H9 (cell line): ENCODE measurements at regions not wholly inside any gene's neighbourhood (a gene's known extent, or its start where the extent isn't known, plus 50 kb on each side); places are given as distances from the start of the nearest gene placed in this dataset.

Experiments used
- DNase-seq: peaks from one replicate; pipeline ENCODE4 v3.0.0-alpha.2; 2017
- H2AFZ ChIP-seq: one replicate; pipeline ENCODE4 v1.6.1; 2013; ENCODE audit warnings: mild to moderate bottlenecking, low read length, control low read depth, moderate library complexity
- H2AK5ac ChIP-seq: 2 replicates; pipeline ENCODE4 v1.6.1; 2013; ENCODE audit warnings: low read length, control low read depth, mixed read lengths; ENCODE audit not compliant: insufficient read length
- H2BK120ac ChIP-seq: one replicate; pipeline ENCODE4 v1.6.1; 2013; ENCODE audit warnings: low read depth, mild to moderate bottlenecking, low read length, control low read depth, inconsistent platforms; ENCODE audit not compliant: poor library complexity, severe bottlenecking
- H2BK12ac ChIP-seq: 2 replicates; pipeline ENCODE4 v1.6.1; 2013; ENCODE audit warnings: low read length, control low read depth, mixed read lengths, low read depth; ENCODE audit not compliant: insufficient read length
- H2BK15ac ChIP-seq: 2 replicates; pipeline ENCODE4 v1.6.1; 2013; ENCODE audit warnings: low read depth, low read length, control low read depth
- H2BK20ac ChIP-seq: one replicate; pipeline ENCODE4 v1.6.1; 2013; ENCODE audit warnings: low read depth, mild to moderate bottlenecking, low read length, control low read depth, inconsistent platforms; ENCODE audit not compliant: poor library complexity, severe bottlenecking
- H2BK5ac ChIP-seq: 2 replicates; pipeline ENCODE4 v1.6.1; 2013; ENCODE audit warnings: low read length, control low read depth, mixed read lengths; ENCODE audit not compliant: insufficient read length
- H3K14ac ChIP-seq: 2 replicates; pipeline ENCODE4 v1.6.1; 2013; ENCODE audit warnings: low read length, control low read depth; ENCODE audit not compliant: insufficient read depth
- H3K18ac ChIP-seq: 2 replicates; pipeline ENCODE4 v1.6.1; 2013; ENCODE audit warnings: low read depth, mild to moderate bottlenecking, mixed read lengths, low read length, control low read depth; ENCODE audit not compliant: insufficient read length
- H3K23ac ChIP-seq: 2 replicates; pipeline ENCODE4 v1.6.1; 2013; ENCODE audit warnings: low read length, control low read depth, mixed read lengths, low read depth; ENCODE audit not compliant: insufficient read length
- H3K23me2 ChIP-seq: 2 replicates; pipeline ENCODE4 v1.6.1; 2013; ENCODE audit warnings: low read depth, mild to moderate bottlenecking, mixed read lengths, low read length, control low read depth; ENCODE audit not compliant: insufficient read length, poor library complexity, severe bottlenecking
- H3K27ac ChIP-seq: 2 replicates; pipeline ENCODE4 v1.5.1; 2013; ENCODE audit warnings: low read length, control low read depth, mixed read lengths, low read depth; ENCODE audit not compliant: insufficient read length
- H3K27me3 ChIP-seq: 2 replicates; pipeline ENCODE4 v1.6.1; 2013; ENCODE audit warnings: low read length, control low read depth, inconsistent platforms; ENCODE audit not compliant: insufficient read depth
- H3K4ac ChIP-seq: 2 replicates; pipeline ENCODE4 v1.6.1; 2013; ENCODE audit warnings: low read depth, mild to moderate bottlenecking, control low read depth, inconsistent platforms, low read length, moderate library complexity
- H3K4me1 ChIP-seq: 2 replicates; pipeline ENCODE4 v1.6.1; 2013; ENCODE audit warnings: low read length, control low read depth, inconsistent platforms; ENCODE audit not compliant: insufficient read depth
- H3K4me2 ChIP-seq: 2 replicates; pipeline ENCODE4 v1.6.1; 2013; ENCODE audit warnings: low read length, control low read depth, mixed read lengths; ENCODE audit not compliant: insufficient read length, insufficient read depth
- H3K56ac ChIP-seq: 2 replicates; pipeline ENCODE4 v1.6.1; 2013; ENCODE audit warnings: low read depth, mild to moderate bottlenecking, mixed read lengths, low read length, control low read depth; ENCODE audit not compliant: insufficient read length
- H3K79me1 ChIP-seq: 2 replicates; pipeline ENCODE4 v1.6.1; 2013; ENCODE audit warnings: low read depth, mild to moderate bottlenecking, moderate library complexity, low read length, control low read depth, inconsistent platforms; ENCODE audit not compliant: insufficient read depth, poor library complexity, severe bottlenecking
- H3K79me2 ChIP-seq: 2 replicates; pipeline ENCODE4 v1.6.1; 2013; ENCODE audit warnings: low read length, control low read depth, inconsistent platforms; ENCODE audit not compliant: insufficient read depth
- H3K9ac ChIP-seq: 2 replicates; pipeline ENCODE4 v1.6.1; 2013; ENCODE audit warnings: low read length, control low read depth, mixed read lengths; ENCODE audit not compliant: insufficient read length; ENCODE audit errors: extremely low read depth
- H3K9me3 ChIP-seq: one replicate; pipeline ENCODE4 v1.6.1; 2013; ENCODE audit warnings: low read depth, low read length, inconsistent platforms; ENCODE audit not compliant: control insufficient read depth
- H3T11ph ChIP-seq: one replicate; pipeline ENCODE4 v1.6.1; 2013; ENCODE audit warnings: mild to moderate bottlenecking, low read length, control low read depth, inconsistent platforms
- H4K20me1 ChIP-seq: one replicate; pipeline ENCODE4 v1.6.1; 2013; ENCODE audit not compliant: control insufficient read depth, insufficient read length, insufficient read depth
- H4K5ac ChIP-seq: 2 replicates; pipeline ENCODE4 v1.6.1; 2013; ENCODE audit warnings: low read depth, mild to moderate bottlenecking, mixed read lengths, low read length, control low read depth; ENCODE audit not compliant: insufficient read length
- H4K8ac ChIP-seq: replicated peaks from 2 replicates; pipeline ENCODE4 v1.6.1; 2013; ENCODE audit warnings: low read length, control low read depth, mixed read lengths, low read depth; ENCODE audit not compliant: insufficient read length
- H4K91ac ChIP-seq: 2 replicates; pipeline ENCODE4 v1.6.1; 2013; ENCODE audit warnings: low read depth, mild to moderate bottlenecking, moderate library complexity, mixed read lengths, low read length, control low read depth; ENCODE audit not compliant: insufficient read length
- H3K27ac Mint-ChIP-seq, 3 experiments: 2 replicates in 2 of 3; 3 replicates in 1 of 3; pipeline ENCODE4 v1.8.0; 2020 to 2021; ENCODE audit warnings: mixed read lengths in 3 of 3, mild to moderate bottlenecking in 1 of 3, moderate library complexity in 1 of 3
- H3K27me3 Mint-ChIP-seq: 2 replicates; pipeline ENCODE4 v1.8.0; 2021; ENCODE audit warnings: low read depth, mild to moderate bottlenecking, moderate library complexity, mixed read lengths
- H3K36me3 Mint-ChIP-seq, 3 experiments: 2 replicates in 2 of 3; 3 replicates in 1 of 3; pipeline ENCODE4 v1.8.0; 2020 to 2021; ENCODE audit warnings: low read depth in 3 of 3, mixed read lengths in 3 of 3; ENCODE audit not compliant: insufficient read depth in 1 of 3
- H3K4me1 Mint-ChIP-seq, 2 experiments: 2 replicates each; pipeline ENCODE4 v1.8.0; 2020; ENCODE audit warnings: mixed read lengths in 2 of 2
- H3K4me3 Mint-ChIP-seq, 2 experiments: 2 replicates in 1 of 2; 3 replicates in 1 of 2; pipeline ENCODE4 v1.8.0; 2020 to 2021; ENCODE audit warnings: mild to moderate bottlenecking in 2 of 2, mixed read lengths in 2 of 2, moderate library complexity in 1 of 2
- H3K9me3 Mint-ChIP-seq, 2 experiments: 2 replicates in 1 of 2; 3 replicates in 1 of 2; pipeline ENCODE4 v1.8.0; 2020; ENCODE audit warnings: mild to moderate bottlenecking in 2 of 2, mixed read lengths in 2 of 2, moderate library complexity in 1 of 2
- CTCF ChIP-seq: fragments of 200-600 bp; sonication (generic); conservative IDR thresholded peaks from 3 replicates; pipeline ENCODE4 v1.8.0; 2021; ENCODE audit warnings: antibody characterized with exemption, mild to moderate bottlenecking
- WGBS: extraction: QIAGEN DNeasy Blood & Tissue Kit; methylation state at CpG from one replicate; pipeline ENCODE4 v1.1.7; 2013; ENCODE audit warnings: missing lambda C conversion rate, low lambda C conversion rate, mixed read lengths; ENCODE audit not compliant: insufficient read length; ENCODE audit errors: extremely low coverage; 5-methylcytosine and 5-hydroxymethylcytosine counted together

- H3K14ac ChIP-seq, result no peak overlapping the region
- H3K79me2 ChIP-seq, result no peaks in the 10 kb centered on the region
- no peak overlapping the region for H3T11ph ChIP-seq
- H3K27me3 ChIP-seq, result no peaks in the 10 kb centered on the region
- H3K4me2 ChIP-seq, result no peak overlapping the region
- Mint-ChIP-seq H3K9me3 (no peaks in the 10 kb centered on the region), H3K36me3 (no peaks in the 10 kb centered on the region), H3K27me3 (no peaks in the 10 kb centered on the region), H3K4me3 (no peak overlapping the region), H3K27ac (no peak overlapping the region), H3K4me1 (peaks cover 5 to 6% of the 10 kb centered on the region in 2 experiments; a peak in 3 of 4 replicates)
- H4K8ac ChIP-seq, result no peak overlapping the region
- no peaks in the 10 kb centered on the region for H4K20me1 ChIP-seq
- H3K56ac ChIP-seq, result no peak overlapping the region
- no peak overlapping the region for H2BK15ac ChIP-seq
- no peak for DNase-seq
- TF ChIP-seq CTCF, result no peak
- no peak overlapping the region for H2BK5ac ChIP-seq
- no peaks in the 10 kb centered on the region for H3K4me1 ChIP-seq
- no peaks in the 10 kb centered on the region for H3K79me1 ChIP-seq
- H3K23ac ChIP-seq, result no peak overlapping the region
- no peak overlapping the region for H3K9ac ChIP-seq
- no peak overlapping the region for H3K18ac ChIP-seq
- no peak overlapping the region for H2AFZ ChIP-seq
- WGBS, result no CpG with 5 or more reads among the region's 4 CpGs
- H4K5ac ChIP-seq, result no peak overlapping the region
- no peak overlapping the region for H2AK5ac ChIP-seq
- no peaks in the 10 kb centered on the region for H3K23me2 ChIP-seq
- no peak overlapping the region for H3K4ac ChIP-seq
- no peak overlapping the region for H3K27ac ChIP-seq
- H2BK20ac ChIP-seq, result no peak overlapping the region
- H4K91ac ChIP-seq, result no peak overlapping the region
- H2BK12ac ChIP-seq, result no peak overlapping the region
- H2BK120ac ChIP-seq, result no peak overlapping the region
- no peaks in the 10 kb centered on the region for H3K9me3 ChIP-seq
These were observed 296.9 kb downstream of the ETV1 start for GRCh38 chr7:13692548-13692947.
